ENCODE measurements at regions not wholly inside any gene's neighbourhood (a gene's known extent, or its start where the extent isn't known, plus 50 kb on each side); places are given as distances from the start of the nearest gene placed in this dataset.

DNA sequence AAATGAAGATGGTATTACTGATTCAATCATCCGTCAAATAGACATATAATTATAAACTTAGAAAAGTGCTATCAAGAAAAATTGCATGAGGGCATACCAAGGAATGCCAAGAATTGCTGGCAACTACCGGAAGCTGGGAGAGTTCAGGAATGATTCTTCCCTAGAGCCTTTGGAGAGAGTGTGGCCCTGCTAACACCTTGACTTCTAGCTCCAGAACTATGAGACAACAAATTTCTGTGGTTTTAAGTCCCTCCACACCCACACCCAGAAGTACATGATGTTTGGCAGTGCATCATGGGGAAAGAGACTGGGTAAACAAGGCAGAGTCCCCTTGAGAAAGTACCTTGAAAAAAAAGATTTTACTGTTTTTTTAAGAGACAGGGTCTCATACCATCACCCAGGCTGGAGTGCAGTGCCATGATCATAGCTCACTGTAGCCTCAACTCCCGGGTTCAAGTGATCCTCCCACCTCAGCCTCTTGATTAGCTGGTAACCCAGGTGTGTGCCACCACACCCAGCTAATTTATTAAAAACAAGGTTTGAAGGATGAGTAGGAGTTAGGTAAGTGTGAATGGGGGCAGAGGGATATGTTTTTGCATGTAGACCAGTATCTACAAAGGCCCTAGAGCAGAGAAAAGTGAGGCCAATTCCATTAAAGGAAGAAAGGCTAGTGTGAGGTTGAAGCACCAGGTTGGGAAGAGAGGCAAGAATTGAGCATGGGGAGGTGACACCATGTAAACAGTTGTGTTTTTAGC lies 53.1 kb downstream of the GSX2 start:
- H4K20me1 ChIP-seq = no peaks in the 10 kb centered on the region
- H3K9me3 ChIP-seq (replicated peaks in 1 of 11) = peaks cover 7 to 26% (median 17%) of the 10 kb centered on the region in 11 experiments; a peak in 19 of 22 replicates
- H3K4me1 ChIP-seq = peaks cover 0 to 5% (median 0%) of the 10 kb centered on the region in 10 experiments; a peak in 4 of 20 replicates
- H3K27ac ChIP-seq = no peak overlapping the region
- no peak overlapping the region for H3K9ac ChIP-seq
- no peaks in the 10 kb centered on the region for H3K36me3 ChIP-seq
- TF ChIP-seq Cebpa-rat (IDR thresholded peaks at IDR 0.05) = no peak
- H3K4me3 ChIP-seq = no peak overlapping the region
- no peak overlapping the region for H3K4me2 ChIP-seq
- no peaks in the 10 kb centered on the region for H3K27me3 ChIP-seq

DNA sequence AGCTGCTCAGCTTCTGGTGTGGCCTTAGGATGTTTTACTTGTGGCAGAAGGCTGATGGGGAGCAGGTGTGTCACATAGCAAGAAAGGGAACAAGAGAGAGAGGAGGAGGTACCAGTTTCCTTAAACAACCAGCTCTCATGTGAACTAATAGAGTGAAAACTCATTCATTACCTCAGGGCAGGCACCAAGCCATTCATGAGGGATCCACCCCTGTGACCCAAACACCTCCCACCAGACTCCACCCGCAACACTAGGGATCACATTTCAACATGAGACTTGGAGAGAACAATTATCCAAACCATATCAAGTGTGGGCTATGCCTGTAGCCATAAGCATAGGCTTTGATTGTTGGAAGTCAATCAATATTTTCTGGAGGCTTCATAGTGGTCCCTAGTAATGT lies 56.0 kb downstream of the GSX2 start:
- peaks cover 0 to 11% (median 0%) of the 10 kb centered on the region in 10 experiments; a peak in 4 of 20 replicates for H3K4me1 ChIP-seq
- H4K20me1 ChIP-seq = no peaks in the 10 kb centered on the region
- H3K27me3 ChIP-seq = no peaks in the 10 kb centered on the region
- no peak overlapping the region for H3K27ac ChIP-seq
- no peak overlapping the region for H3K4me3 ChIP-seq
- H3K36me3 ChIP-seq = no peaks in the 10 kb centered on the region
- no peak for TF ChIP-seq Cebpa-rat (IDR thresholded peaks at IDR 0.05)
- peaks cover 0 to 9% (median 5%) of the 10 kb centered on the region in 11 experiments; a peak in 7 of 22 replicates for H3K9me3 ChIP-seq (replicated peaks in 1 of 11)
- no peak overlapping the region for H3K4me2 ChIP-seq
- no peak overlapping the region for H3K9ac ChIP-seq

DNA sequence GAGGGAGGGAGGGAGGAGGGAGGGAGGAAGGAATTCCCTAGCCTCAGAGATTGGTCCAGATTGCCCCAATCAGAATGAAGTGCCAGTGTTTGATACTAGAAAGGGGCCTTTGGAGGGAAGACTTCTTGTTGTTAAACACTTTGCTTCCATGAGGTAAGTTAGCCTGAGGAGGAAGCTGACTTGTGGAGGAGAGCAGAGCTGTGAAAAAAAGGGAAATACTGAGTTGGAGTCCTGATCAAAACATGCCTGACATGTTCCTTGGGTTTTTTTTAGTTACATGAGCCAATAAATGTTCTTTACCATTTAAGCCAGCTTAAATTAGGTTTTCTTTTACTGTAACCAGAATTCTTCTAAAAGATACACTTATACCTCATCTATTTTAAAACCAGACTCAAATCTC lies 57.6 kb downstream of the GSX2 start:
- peaks cover 0 to 9% (median 5%) of the 10 kb centered on the region in 11 experiments; a peak in 7 of 22 replicates for H3K9me3 ChIP-seq (replicated peaks in 1 of 11)
- H3K27ac ChIP-seq = no peak overlapping the region
- no peaks in the 10 kb centered on the region for H4K20me1 ChIP-seq
- H3K4me3 ChIP-seq = no peak overlapping the region
- no peak for TF ChIP-seq Cebpa-rat (IDR thresholded peaks at IDR 0.05)
- H3K27me3 ChIP-seq = no peaks in the 10 kb centered on the region
- H3K36me3 ChIP-seq = no peaks in the 10 kb centered on the region
- peak overlapping the region in 2 of 11 experiments; percentile 23 to 50; a peak in 2 of 22 replicates for H3K4me2 ChIP-seq
- H3K9ac ChIP-seq = no peak overlapping the region
- peaks cover 0 to 11% (median 0%) of the 10 kb centered on the region in 10 experiments; a peak in 4 of 20 replicates for H3K4me1 ChIP-seq

GRCh38 chr4:54159543-54159942 lies 59.6 kb downstream of the GSX2 start:
- Histone ChIP-seq H3K27ac (no peak overlapping the region), H3K36me3 (no peaks in the 10 kb centered on the region), H3K27me3 (no peaks in the 10 kb centered on the region), H3K4me2 (no peak overlapping the region), H3K9me3 (replicated peaks in 1 of 11) (peaks cover 0 to 9% (median 5%) of the 10 kb centered on the region in 11 experiments; a peak in 6 of 22 replicates), H4K20me1 (no peaks in the 10 kb centered on the region), H3K4me1 (peaks cover 0 to 11% (median 0%) of the 10 kb centered on the region in 10 experiments; a peak in 4 of 20 replicates), H3K4me3 (no peak overlapping the region), H3K9ac (no peak overlapping the region)
- TF ChIP-seq Cebpa-rat (IDR thresholded peaks at IDR 0.05) = no peak

- Histone ChIP-seq H3K4me3 (no peak overlapping the region), H3K4me2 (no peak overlapping the region), H4K20me1 (no peaks in the 10 kb centered on the region), H3K9me3 (replicated peaks in 1 of 11) (0 out of 22 replicates have a peak, but pooled peaks cover 0 to under 1% (median 0%) of the 10 kb centered on the region in 11 experiments), H3K27me3 (no peaks in the 10 kb centered on the region), H3K9ac (no peak overlapping the region), H3K4me1 (peaks cover 0 to 9% (median 0%) of the 10 kb centered on the region in 10 experiments; a peak in 3 of 20 replicates), H3K36me3 (no peaks in the 10 kb centered on the region), H3K27ac (no peak overlapping the region)
- no peak for TF ChIP-seq Cebpa-rat (IDR thresholded peaks at IDR 0.05)
Measured at GRCh38 chr4:54165011-54165410, 64.1 kb upstream of the PDGFRA start.

DNA sequence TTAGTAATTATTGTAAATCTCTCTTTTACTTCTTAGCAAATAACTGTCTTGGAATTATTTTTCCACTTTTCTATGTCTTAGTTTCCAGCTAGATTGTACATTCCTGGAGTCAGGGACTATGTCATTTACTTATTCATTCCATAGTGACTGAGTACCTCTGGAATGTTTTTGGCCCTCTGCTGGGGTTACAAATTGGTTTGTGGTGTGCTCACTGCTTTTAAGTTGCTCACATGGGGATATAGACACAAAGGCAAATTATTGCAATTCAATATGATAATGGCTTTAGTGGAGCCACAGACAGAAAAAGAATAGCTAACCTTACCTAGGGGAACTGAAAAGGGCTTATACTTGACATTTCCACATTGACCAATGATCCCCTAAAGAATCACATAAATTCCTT lies 63.7 kb upstream of the PDGFRA start:
- no peaks in the 10 kb centered on the region for H4K20me1 ChIP-seq
- H3K9me3 ChIP-seq (replicated peaks in 1 of 11) = no peaks in the 10 kb centered on the region
- no peak for TF ChIP-seq Cebpa-rat (IDR thresholded peaks at IDR 0.05)
- no peaks in the 10 kb centered on the region for H3K36me3 ChIP-seq
- H3K27me3 ChIP-seq = no peaks in the 10 kb centered on the region
- no peak overlapping the region for H3K4me3 ChIP-seq
- H3K27ac ChIP-seq = no peak overlapping the region
- peaks cover 0 to 13% (median 0%) of the 10 kb centered on the region in 10 experiments; a peak in 3 of 20 replicates for H3K4me1 ChIP-seq
- no peak overlapping the region for H3K4me2 ChIP-seq
- no peak overlapping the region for H3K9ac ChIP-seq

DNA sequence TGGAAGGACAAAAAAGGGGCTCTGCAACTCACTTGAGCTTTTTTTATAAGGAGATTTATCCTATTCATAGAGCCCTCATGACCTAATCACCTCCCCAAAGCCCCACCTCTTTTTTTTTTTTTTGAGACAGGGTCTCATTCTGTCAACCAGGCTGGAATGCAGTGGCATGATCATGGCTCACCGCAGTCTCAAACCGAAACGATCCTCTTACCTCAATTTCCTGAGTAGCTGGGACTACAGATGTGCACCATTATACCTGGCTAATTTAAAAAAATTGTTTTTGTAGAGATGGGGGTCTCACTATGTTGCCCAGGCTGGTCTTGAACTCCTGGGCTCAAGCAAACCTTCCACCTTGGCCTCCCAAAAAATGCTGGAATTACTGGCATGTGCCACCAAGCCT lies 61.6 kb upstream of the PDGFRA start:
- TF ChIP-seq Cebpa-rat (IDR thresholded peaks at IDR 0.05) = no peak
- peaks cover 0 to 30% (median 6%) of the 10 kb centered on the region in 10 experiments; a peak in 6 of 20 replicates for H3K4me1 ChIP-seq

GRCh38 chr4:54169176-54169575 lies 59.9 kb upstream of the PDGFRA start:
- Histone ChIP-seq H3K27ac (no peak overlapping the region), H4K20me1 (no peaks in the 10 kb centered on the region), H3K4me3 (no peak overlapping the region), H3K4me2 (0 out of 22 replicates have a peak overlapping the region, but pooled peaks of 1 of the 11 experiments have one; percentile 12), H3K9me3 (replicated peaks in 1 of 11) (no peaks in the 10 kb centered on the region; a peak in 1 of 22 replicates), H3K4me1 (peaks cover 0 to 35% (median 6%) of the 10 kb centered on the region in 10 experiments; a peak in 6 of 20 replicates), H3K27me3 (no peaks in the 10 kb centered on the region), H3K36me3 (no peaks in the 10 kb centered on the region), H3K9ac (no peak overlapping the region)
- no peak for TF ChIP-seq Cebpa-rat (IDR thresholded peaks at IDR 0.05)

More for the DNA sequence above, 61.6 kb upstream of the PDGFRA start:
- no peak overlapping the region for H3K4me3 ChIP-seq
- H3K27ac ChIP-seq = no peak overlapping the region
- H3K36me3 ChIP-seq = no peaks in the 10 kb centered on the region
- no peaks in the 10 kb centered on the region for H4K20me1 ChIP-seq
- no peaks in the 10 kb centered on the region for H3K27me3 ChIP-seq
- no peak overlapping the region for H3K9ac ChIP-seq
- H3K4me2 ChIP-seq = no peak overlapping the region
- H3K9me3 ChIP-seq (replicated peaks in 1 of 11) = no peaks in the 10 kb centered on the region

GRCh38 chr4:54172156-54172555 lies 56.9 kb upstream of the PDGFRA start:
- no peaks in the 10 kb centered on the region for H3K36me3 ChIP-seq
- no peak for TF ChIP-seq Cebpa-rat (IDR thresholded peaks at IDR 0.05)
- no peak overlapping the region for H3K4me3 ChIP-seq
- H3K27me3 ChIP-seq = no peaks in the 10 kb centered on the region
- H3K4me2 ChIP-seq = peak overlapping the region in 2 of 11 experiments; percentile 19 to 26; a peak in 1 of 22 replicates
- H4K20me1 ChIP-seq = no peaks in the 10 kb centered on the region
- H3K27ac ChIP-seq = no peak overlapping the region
- peaks cover 0 to 35% (median 6%) of the 10 kb centered on the region in 10 experiments; a peak in 6 of 20 replicates for H3K4me1 ChIP-seq
- H3K9ac ChIP-seq = no peak overlapping the region
- H3K9me3 ChIP-seq (replicated peaks in 1 of 11) = peaks cover 0 to 14% (median 11%) of the 10 kb centered on the region in 11 experiments; a peak in 14 of 22 replicates

Measured in BLaER1 treated with 17β-estradiol and CSF1 and Interleukin-3, amounts not matched to agents 10 nM and 100 nM (cell line).